ENCODE measurements at regions not wholly inside any gene's neighbourhood (a gene's known extent, or its start where the extent isn't known, plus 50 kb on each side); places are given as distances from the start of the nearest gene placed in this dataset.
"Not testable (repeated sequence)": the region's sequence is repeated elsewhere in the genome, so short reads cannot be mapped to it uniquely, and the experiment has no call there.

DNA sequence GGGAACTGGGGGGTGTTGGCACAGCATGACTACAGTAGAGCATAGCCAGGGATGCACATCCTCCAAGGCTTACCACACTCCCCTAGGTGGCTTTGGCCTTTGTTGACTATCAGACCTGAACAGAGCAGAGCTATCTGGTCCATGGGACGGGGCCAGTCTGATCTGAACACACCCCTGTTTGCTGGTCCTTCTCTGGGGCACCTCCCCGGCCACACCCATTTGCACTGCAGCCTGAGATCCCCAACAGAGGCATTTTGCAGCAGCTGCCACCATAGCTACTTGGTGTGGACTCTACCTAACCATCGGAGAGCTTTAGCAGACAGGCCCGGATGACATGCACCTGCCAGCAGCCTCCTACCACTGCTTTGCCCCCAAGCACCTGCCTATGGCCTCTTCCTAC lies 75.8 kb upstream of the NOX4 start:
- no peak overlapping the region for H2AFZ ChIP-seq (ENCODE audit: low read depth, low read length)
- no peak overlapping the region for H3K4me2 ChIP-seq (ENCODE audit: low read length)
- H3K9ac ChIP-seq (ENCODE audit: low read length) = no peak overlapping the region
- no peaks in the 10 kb centered on the region for H4K20me1 ChIP-seq (ENCODE audit: insufficient read depth)
- H3K79me2 ChIP-seq (replicated peaks; ENCODE audit: insufficient read depth, low read length) = no peaks in the 10 kb centered on the region
- TF ChIP-seq EZH2 (IDR thresholded peaks at IDR 0.05; ENCODE audit: borderline replicate concordance, insufficient read depth, low read length, poor library complexity, severe bottlenecking) (no peak), MXI1 (conservative IDR thresholded peaks at IDR 0.05; ENCODE audit: poor library complexity, severe bottlenecking) (no peak), TAF1 (IDR thresholded peaks at IDR 0.05; ENCODE audit: low read depth) (no peak), EP300 (conservative IDR thresholded peaks at IDR 0.05; ENCODE audit: poor library complexity, severe bottlenecking) (no peak), POLR2AphosphoS5 (IDR thresholded peaks at IDR 0.05) (no peak), RAD21 (conservative IDR thresholded peaks at IDR 0.05) (no peak), SMC3 (conservative IDR thresholded peaks at IDR 0.05; ENCODE audit: poor library complexity) (no peak)
- TF ChIP-seq, protein P1, sequence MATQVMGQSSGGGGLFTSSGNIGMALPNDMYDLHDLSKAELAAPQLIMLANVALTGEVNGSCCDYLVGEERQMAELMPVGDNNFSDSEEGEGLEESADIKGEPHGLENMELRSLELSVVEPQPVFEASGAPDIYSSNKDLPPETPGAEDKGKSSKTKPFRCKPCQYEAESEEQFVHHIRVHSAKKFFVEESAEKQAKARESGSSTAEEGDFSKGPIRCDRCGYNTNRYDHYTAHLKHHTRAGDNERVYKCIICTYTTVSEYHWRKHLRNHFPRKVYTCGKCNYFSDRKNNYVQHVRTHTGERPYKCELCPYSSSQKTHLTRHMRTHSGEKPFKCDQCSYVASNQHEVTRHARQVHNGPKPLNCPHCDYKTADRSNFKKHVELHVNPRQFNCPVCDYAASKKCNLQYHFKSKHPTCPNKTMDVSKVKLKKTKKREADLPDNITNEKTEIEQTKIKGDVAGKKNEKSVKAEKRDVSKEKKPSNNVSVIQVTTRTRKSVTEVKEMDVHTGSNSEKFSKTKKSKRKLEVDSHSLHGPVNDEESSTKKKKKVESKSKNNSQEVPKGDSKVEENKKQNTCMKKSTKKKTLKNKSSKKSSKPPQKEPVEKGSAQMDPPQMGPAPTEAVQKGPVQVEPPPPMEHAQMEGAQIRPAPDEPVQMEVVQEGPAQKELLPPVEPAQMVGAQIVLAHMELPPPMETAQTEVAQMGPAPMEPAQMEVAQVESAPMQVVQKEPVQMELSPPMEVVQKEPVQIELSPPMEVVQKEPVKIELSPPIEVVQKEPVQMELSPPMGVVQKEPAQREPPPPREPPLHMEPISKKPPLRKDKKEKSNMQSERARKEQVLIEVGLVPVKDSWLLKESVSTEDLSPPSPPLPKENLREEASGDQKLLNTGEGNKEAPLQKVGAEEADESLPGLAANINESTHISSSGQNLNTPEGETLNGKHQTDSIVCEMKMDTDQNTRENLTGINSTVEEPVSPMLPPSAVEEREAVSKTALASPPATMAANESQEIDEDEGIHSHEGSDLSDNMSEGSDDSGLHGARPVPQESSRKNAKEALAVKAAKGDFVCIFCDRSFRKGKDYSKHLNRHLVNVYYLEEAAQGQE (IDR thresholded peaks at IDR 0.05; ENCODE audit: borderline replicate concordance) = no peak
- TF ChIP-seq, protein P2, sequence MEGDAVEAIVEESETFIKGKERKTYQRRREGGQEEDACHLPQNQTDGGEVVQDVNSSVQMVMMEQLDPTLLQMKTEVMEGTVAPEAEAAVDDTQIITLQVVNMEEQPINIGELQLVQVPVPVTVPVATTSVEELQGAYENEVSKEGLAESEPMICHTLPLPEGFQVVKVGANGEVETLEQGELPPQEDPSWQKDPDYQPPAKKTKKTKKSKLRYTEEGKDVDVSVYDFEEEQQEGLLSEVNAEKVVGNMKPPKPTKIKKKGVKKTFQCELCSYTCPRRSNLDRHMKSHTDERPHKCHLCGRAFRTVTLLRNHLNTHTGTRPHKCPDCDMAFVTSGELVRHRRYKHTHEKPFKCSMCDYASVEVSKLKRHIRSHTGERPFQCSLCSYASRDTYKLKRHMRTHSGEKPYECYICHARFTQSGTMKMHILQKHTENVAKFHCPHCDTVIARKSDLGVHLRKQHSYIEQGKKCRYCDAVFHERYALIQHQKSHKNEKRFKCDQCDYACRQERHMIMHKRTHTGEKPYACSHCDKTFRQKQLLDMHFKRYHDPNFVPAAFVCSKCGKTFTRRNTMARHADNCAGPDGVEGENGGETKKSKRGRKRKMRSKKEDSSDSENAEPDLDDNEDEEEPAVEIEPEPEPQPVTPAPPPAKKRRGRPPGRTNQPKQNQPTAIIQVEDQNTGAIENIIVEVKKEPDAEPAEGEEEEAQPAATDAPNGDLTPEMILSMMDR (IDR thresholded peaks at IDR 0.05; ENCODE audit: poor library complexity, severe bottlenecking) = no peak
- H3K4me3 ChIP-seq (ENCODE audit: low read length) = no peak overlapping the region
- no peaks in the 10 kb centered on the region for H3K9me3 ChIP-seq (ENCODE audit: low read length)
- H3K27ac ChIP-seq (ENCODE audit: low read length) = no peak overlapping the region
- no peaks in the 10 kb centered on the region for H3F3A ChIP-seq (ENCODE audit: insufficient read depth, low read length, poor library complexity, severe bottlenecking)
- no peaks in the 10 kb centered on the region for H3K9me2 ChIP-seq (ENCODE audit: insufficient read depth, low read length)
- H3K36me3 ChIP-seq (ENCODE audit: insufficient read depth, low read length) = no peaks in the 10 kb centered on the region
- no peaks in the 10 kb centered on the region for H3K27me3 ChIP-seq (ENCODE audit: insufficient read depth, low read depth, low read length)

DNA sequence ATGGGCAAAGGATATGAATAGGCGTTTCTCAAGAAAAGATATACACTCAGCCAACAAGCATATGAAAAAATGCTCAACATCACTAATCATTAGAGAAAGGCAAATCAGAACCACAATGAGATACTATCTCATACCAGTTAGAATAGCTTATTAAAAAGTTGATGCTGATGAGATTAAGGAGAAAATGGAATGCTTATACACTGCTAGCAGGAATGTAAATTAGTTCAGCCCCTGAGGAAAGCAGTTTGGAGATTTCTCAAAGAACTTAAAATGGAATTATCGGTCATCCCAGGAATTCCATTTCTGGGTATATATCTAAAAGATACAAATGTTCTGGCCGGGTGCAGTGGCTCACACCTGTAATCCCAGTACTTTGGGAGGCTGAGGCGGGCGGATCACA lies 78.2 kb upstream of the NOX4 start:
- not testable (repeated sequence) for H3K4me3 ChIP-seq (ENCODE audit: low read length); H4K20me1 ChIP-seq (ENCODE audit: insufficient read depth); H3K9me2 ChIP-seq (ENCODE audit: insufficient read depth, low read length); H3K27me3 ChIP-seq (ENCODE audit: insufficient read depth, low read depth, low read length); H3K9ac ChIP-seq (ENCODE audit: low read length); H3K4me2 ChIP-seq (ENCODE audit: low read length); H2AFZ ChIP-seq (ENCODE audit: low read depth, low read length); H3F3A ChIP-seq (ENCODE audit: insufficient read depth, low read length, poor library complexity, severe bottlenecking); H3K9me3 ChIP-seq (ENCODE audit: low read length); H3K27ac ChIP-seq (ENCODE audit: low read length); H3K79me2 ChIP-seq (replicated peaks; ENCODE audit: insufficient read depth, low read length); H3K36me3 ChIP-seq (ENCODE audit: insufficient read depth, low read length)

DNA sequence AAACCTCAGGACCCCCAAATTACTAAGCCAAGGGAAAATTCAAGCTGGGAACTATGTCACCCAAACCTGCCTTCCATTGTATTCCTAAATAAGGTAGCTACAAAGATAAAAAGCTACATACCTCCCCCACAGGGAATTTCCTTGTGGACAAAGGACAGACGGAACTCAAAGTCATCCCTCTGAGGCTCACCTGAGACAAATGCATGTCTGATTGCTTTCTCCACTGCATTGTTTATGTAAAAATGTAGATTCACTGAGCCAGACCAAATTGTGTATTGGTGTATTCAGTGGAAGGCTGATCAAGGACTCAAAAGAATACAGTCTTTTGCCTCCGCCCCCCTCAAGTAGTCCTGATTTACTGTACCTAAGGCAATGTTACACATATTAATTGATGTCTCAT lies 80.5 kb upstream of the NOX4 start:
- not testable (repeated sequence) for H3K9ac ChIP-seq (ENCODE audit: low read length); H2AFZ ChIP-seq (ENCODE audit: low read depth, low read length); H3K36me3 ChIP-seq (ENCODE audit: insufficient read depth, low read length); H4K20me1 ChIP-seq (ENCODE audit: insufficient read depth); H3K9me3 ChIP-seq (ENCODE audit: low read length); H3K9me2 ChIP-seq (ENCODE audit: insufficient read depth, low read length); H3K4me3 ChIP-seq (ENCODE audit: low read length); H3K27me3 ChIP-seq (ENCODE audit: insufficient read depth, low read depth, low read length); H3K27ac ChIP-seq (ENCODE audit: low read length); H3K79me2 ChIP-seq (replicated peaks; ENCODE audit: insufficient read depth, low read length); H3K4me2 ChIP-seq (ENCODE audit: low read length); H3F3A ChIP-seq (ENCODE audit: insufficient read depth, low read length, poor library complexity, severe bottlenecking)

DNA sequence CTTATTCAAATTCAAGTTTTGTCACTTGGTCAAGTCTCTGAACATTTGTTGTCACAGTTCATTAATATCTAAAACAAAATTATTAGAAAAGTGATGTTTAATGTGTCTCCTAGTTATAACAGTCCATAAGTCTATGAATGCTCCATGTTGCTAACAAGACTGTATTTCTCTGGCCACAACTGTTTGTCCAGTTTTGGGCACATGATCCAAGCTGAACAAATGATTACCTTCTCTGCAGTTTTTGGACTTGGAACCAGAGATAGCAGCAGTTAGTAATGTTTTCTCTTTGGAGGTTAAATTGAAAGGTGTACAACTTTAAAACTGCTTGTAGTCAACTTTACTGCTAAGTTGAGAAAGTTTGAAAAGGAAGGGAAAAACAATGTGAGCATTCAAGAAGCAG lies 84.7 kb upstream of the NOX4 start:
- not testable (repeated sequence) for H3K27ac ChIP-seq (ENCODE audit: low read length); H4K20me1 ChIP-seq (ENCODE audit: insufficient read depth); H3K9me3 ChIP-seq (ENCODE audit: low read length); H2AFZ ChIP-seq (ENCODE audit: low read depth, low read length); H3F3A ChIP-seq (ENCODE audit: insufficient read depth, low read length, poor library complexity, severe bottlenecking); H3K79me2 ChIP-seq (replicated peaks; ENCODE audit: insufficient read depth, low read length); H3K9ac ChIP-seq (ENCODE audit: low read length); H3K4me3 ChIP-seq (ENCODE audit: low read length); H3K9me2 ChIP-seq (ENCODE audit: insufficient read depth, low read length); H3K27me3 ChIP-seq (ENCODE audit: insufficient read depth, low read depth, low read length); H3K4me2 ChIP-seq (ENCODE audit: low read length); H3K36me3 ChIP-seq (ENCODE audit: insufficient read depth, low read length)

DNA sequence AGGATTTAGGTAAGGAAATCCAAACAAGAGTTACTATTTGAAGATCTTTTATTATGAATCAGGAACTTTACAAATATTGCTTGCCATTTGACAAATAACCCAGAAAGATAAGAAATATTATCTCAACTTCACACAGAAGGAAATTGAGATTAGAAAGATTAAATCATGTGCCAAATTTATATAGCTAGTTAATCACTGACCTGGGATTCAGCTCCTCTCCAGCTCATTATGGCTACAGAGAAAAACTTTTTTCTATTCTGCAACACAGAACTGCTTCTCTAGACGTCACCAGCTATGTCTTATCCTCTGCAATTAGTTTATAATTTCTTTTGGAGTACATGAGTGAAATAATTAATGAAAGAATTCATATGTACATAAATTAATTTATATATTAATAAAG lies 86.3 kb upstream of the NOX4 start:
- H3K9me2 ChIP-seq (ENCODE audit: insufficient read depth, low read length); H3K36me3 ChIP-seq (ENCODE audit: insufficient read depth, low read length); H3F3A ChIP-seq (ENCODE audit: insufficient read depth, low read length, poor library complexity, severe bottlenecking); H3K9me3 ChIP-seq (ENCODE audit: low read length); H3K79me2 ChIP-seq (replicated peaks; ENCODE audit: insufficient read depth, low read length); H3K27ac ChIP-seq (ENCODE audit: low read length); H4K20me1 ChIP-seq (ENCODE audit: insufficient read depth); H2AFZ ChIP-seq (ENCODE audit: low read depth, low read length); H3K4me2 ChIP-seq (ENCODE audit: low read length); H3K27me3 ChIP-seq (ENCODE audit: insufficient read depth, low read depth, low read length); H3K4me3 ChIP-seq (ENCODE audit: low read length); H3K9ac ChIP-seq (ENCODE audit: low read length): not testable (repeated sequence)

Measured in neural cell (in vitro differentiated cells).